GM18868 (cell line): ENCODE measurements at regions not wholly inside any gene's neighbourhood (a gene's known extent, or its start where the extent isn't known, plus 50 kb on each side); places are given as distances from the start of the nearest gene placed in this dataset.

ENCODE experiments used
- ATAC-seq: cut with Tn5 transposase; IDR thresholded peaks from one replicate; pipeline ENCODE4 v1.9.1; 2021; ENCODE audit warnings: mild to moderate bottlenecking, moderate library complexity; ENCODE audit not compliant: unreplicated experiment

GRCh38 chr12:34340534-34341361 lies 318.5 kb downstream of the ALG10 start:
- no peak for ATAC-seq

- no peak for ATAC-seq
These were observed 319.1 kb downstream of the ALG10 start for GRCh38 chr12:34341362-34341733.

- ATAC-seq, result no peak
These were observed 319.8 kb downstream of the ALG10 start for GRCh38 chr12:34342048-34342447.

GRCh38 chr12:34343345-34343744 lies 321.0 kb downstream of the ALG10 start:
- no peak for ATAC-seq

- ATAC-seq, result no peak
These were observed 321.5 kb downstream of the ALG10 start for GRCh38 chr12:34343766-34344165.

- no peak for ATAC-seq
These were observed 322.7 kb downstream of the ALG10 start for GRCh38 chr12:34344851-34345522.

- ATAC-seq, result no peak
These were observed 323.5 kb downstream of the ALG10 start for GRCh38 chr12:34345801-34346200.

GRCh38 chr12:34346372-34347034 lies 324.2 kb downstream of the ALG10 start:
- no peak for ATAC-seq

GRCh38 chr12:34347367-34347766 lies 325.1 kb downstream of the ALG10 start:
- ATAC-seq, result no peak

- ATAC-seq, result no peak
These were observed 325.8 kb downstream of the ALG10 start for GRCh38 chr12:34348064-34348463.

GRCh38 chr12:34348836-34349672 lies 326.8 kb downstream of the ALG10 start:
- no peak for ATAC-seq

GRCh38 chr12:34349673-34349961 lies 327.3 kb downstream of the ALG10 start:
- ATAC-seq, result no peak

- ATAC-seq, result no peak
These were observed 328.1 kb downstream of the ALG10 start for GRCh38 chr12:34350092-34351041.

GRCh38 chr12:34352098-34352497 lies 329.8 kb downstream of the ALG10 start:
- ATAC-seq, result no peak

- ATAC-seq, result no peak
These were observed 332.2 kb downstream of the ALG10 start for GRCh38 chr12:34354239-34355200.

GRCh38 chr12:34356233-34356987 lies 334.1 kb downstream of the ALG10 start:
- ATAC-seq, result no peak

GRCh38 chr12:34357791-34358190 lies 335.5 kb downstream of the ALG10 start:
- no peak for ATAC-seq

GRCh38 chr12:34358198-34358597 lies 335.9 kb downstream of the ALG10 start:
- ATAC-seq, result no peak
